Right cardiac atrium (tissue), 5 donors: ENCODE measurements at regions not wholly inside any gene's neighbourhood (a gene's known extent, or its start where the extent isn't known, plus 50 kb on each side); places are given as distances from the start of the nearest gene placed in this dataset.

ENCODE experiments used
- ATAC-seq, 2 donors: fragments of 200-7000 bp; cut with Tn5 transposase; one replicate each; pipeline versions ENCODE4 v1.8.0 to v1.9.1; 2020; ENCODE audit warnings: moderate library complexity in 2 of 2, mild to moderate bottlenecking in 1 of 2
- DNase-seq, 3 donors: peaks; one replicate each; pipeline ENCODE4 v3.0.0-alpha.2; 2020
- H3K27ac ChIP-seq: one replicate; pipeline ENCODE4 v1.5.1; 2013; ENCODE audit warnings: mild to moderate bottlenecking, low read length, control low read depth, moderate library complexity
- H3K27me3 ChIP-seq: one replicate; pipeline ENCODE4 v1.6.1; 2013; ENCODE audit not compliant: control insufficient read depth, insufficient read depth
- H3K4me1 ChIP-seq: one replicate; pipeline ENCODE4 v1.6.1; 2013; ENCODE audit warnings: low read length; ENCODE audit not compliant: control insufficient read depth, insufficient read depth
- H3K4me3 ChIP-seq: one replicate; pipeline ENCODE4 v1.5.1; 2013; ENCODE audit warnings: low read length, control low read depth
- H3K9me3 ChIP-seq: one replicate; pipeline ENCODE4 v1.6.1; 2013; ENCODE audit warnings: low read length; ENCODE audit not compliant: control insufficient read depth
- WGBS: extraction: QIAGEN DNeasy Blood & Tissue Kit; methylation state at CpG from one replicate; pipeline ENCODE4 v1.1.7; 2013; 5-methylcytosine and 5-hydroxymethylcytosine counted together
- intact Hi-C, 4 donors: fragments of 100-400 bp; cut with DNase I; formaldehyde crosslinking; loops; one replicate each; pipeline versions ENCODE4 v1.11.0 to v1.14.0; 2022 to 2023
- donor health status: healthy with polysubstance abuse.
- donor health status: DM: no; HTN: yes; CAD: no.
- donor health status: DM: no; HTN: no; CAD: no.
- donor health status: DM: no; HTN: yes; CAD: no; lungs with severe emphysema.
- donor health status: DM: yes; HTN: yes; CAD: no.

- H3K9me3 ChIP-seq: peaks cover 3% of the 10 kb centered on the region
- H3K4me1 ChIP-seq: no peaks in the 10 kb centered on the region
- 77% methylated on average over 3 of the region's 3 CpGs for WGBS
- H3K27ac ChIP-seq: no peak overlapping the region
- H3K4me3 ChIP-seq: no peak overlapping the region
- ATAC-seq (no peak), DNase-seq (no peak)
- intact Hi-C loops: no loop called here
- H3K27me3 ChIP-seq: no peaks in the 10 kb centered on the region
Observed at GRCh38 chr5:20446121-20446520, 458.1 kb upstream of the CDH18 start.

DNA sequence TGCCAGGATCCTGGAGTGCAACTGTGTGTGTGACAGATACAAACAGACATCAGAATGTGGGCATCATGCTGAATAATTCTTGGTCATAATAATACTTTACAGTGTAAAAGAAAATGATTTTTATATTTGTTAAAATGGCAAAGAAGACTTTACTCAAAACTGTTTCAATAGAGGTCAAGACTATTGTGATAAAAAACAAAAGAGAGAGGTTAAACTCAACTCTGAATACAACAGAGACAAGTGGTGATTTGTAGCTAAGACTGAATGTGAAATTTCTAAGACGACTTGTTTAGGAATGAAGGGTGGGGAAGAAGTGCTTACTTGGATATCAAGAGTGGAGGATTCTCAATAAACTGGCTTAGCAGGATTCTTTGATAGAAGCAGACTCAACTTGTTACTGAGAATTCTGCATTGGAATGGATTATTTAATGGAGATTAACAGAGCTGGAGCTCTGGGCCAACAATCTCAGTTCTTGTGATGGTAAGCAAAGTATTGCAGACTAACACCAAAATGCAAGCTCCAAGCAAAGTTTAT, 457.4 kb upstream of the CDH18 start:
- Histone ChIP-seq H3K4me3 (no peak overlapping the region), H3K27ac (no peak overlapping the region), H3K4me1 (no peaks in the 10 kb centered on the region), H3K9me3 (peaks cover 3% of the 10 kb centered on the region), H3K27me3 (no peaks in the 10 kb centered on the region)
- intact Hi-C loops: no loop called here
- WGBS: 53% methylated on average over 1 of the region's 1 CpG
- ATAC-seq (no peak), DNase-seq (no peak)

DNA sequence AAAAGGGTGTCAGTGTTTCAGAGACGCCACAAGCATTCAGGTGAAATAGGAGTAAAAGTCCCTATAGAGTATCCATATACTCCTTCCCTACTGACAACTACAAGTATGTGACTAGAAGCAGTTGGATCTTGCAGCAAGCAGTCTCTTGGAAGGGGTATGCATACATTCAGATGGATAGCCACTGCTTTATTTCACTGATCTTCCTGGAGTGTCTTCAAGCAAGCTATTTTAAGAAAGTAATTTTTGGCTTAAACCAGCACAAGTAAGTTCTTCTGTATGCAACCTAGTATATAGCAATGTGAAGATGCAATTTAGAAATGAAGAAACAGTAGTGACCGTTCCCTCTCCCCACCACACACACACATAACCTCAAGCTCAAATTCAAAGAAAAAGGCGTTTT, 446.8 kb upstream of the CDH18 start:
- Histone ChIP-seq H3K4me1 (no peaks in the 10 kb centered on the region), H3K9me3 (no peaks in the 10 kb centered on the region), H3K27me3 (no peaks in the 10 kb centered on the region), H3K27ac (no peak overlapping the region), H3K4me3 (no peak overlapping the region)
- intact Hi-C loops: no loop called here
- DNase-seq (no peak), ATAC-seq (no peak)
- 80% methylated on average over 3 of the region's 3 CpGs for WGBS

DNA sequence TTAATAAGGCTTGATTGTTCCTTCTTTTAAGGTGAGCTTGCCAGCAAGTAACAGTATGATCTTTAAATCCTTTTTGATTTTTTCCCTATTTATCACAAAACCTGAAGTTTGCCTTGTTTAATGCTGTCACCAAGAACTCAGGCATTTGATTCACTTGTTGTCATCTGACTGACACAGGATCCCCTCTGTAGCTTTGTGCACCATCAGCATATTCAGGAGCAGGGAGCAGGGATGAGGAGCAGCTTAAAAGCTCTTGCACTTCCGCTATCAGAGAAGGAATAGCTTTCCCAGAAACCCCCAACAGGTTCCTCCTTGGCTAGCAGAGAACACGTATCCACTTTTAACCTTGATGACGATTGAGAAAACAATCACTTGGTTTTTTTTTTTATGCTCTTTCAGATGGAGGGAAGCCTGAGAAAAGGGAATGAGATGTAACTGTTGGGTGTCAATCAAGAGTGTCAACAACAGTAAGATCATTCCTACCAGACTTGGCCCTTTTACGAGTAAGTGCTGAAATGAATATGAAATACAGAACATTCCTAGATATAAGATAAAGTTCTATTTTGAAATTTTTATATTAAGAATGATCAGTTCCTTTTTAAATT, 433.1 kb upstream of the CDH18 start:
- Histone ChIP-seq H3K4me3 (no peak overlapping the region), H3K27me3 (no peaks in the 10 kb centered on the region), H3K9me3 (peaks cover 4% of the 10 kb centered on the region), H3K4me1 (no peaks in the 10 kb centered on the region), H3K27ac (no peak overlapping the region)
- DNase-seq (no peak), ATAC-seq (no peak)
- intact Hi-C loops: no loop called here
- WGBS: 41% methylated on average over 4 of the region's 4 CpGs
